Retina (tissue), 1 donor: ENCODE measurements at regions not wholly inside any gene's neighbourhood (a gene's known extent, or its start where the extent isn't known, plus 50 kb on each side); places are given as distances from the start of the nearest gene placed in this dataset.
"Not testable (repeated sequence)": the region's sequence is repeated elsewhere in the genome, so short reads cannot be mapped to it uniquely, and the experiment has no call there.

Experiments
- DNase-seq: peaks from one replicate; pipeline ENCODE4 v3.0.0-alpha.2; 2016

GRCh38 chr11:134863294-134863693 lies 451.3 kb upstream of the B3GAT1 start:
- no peak for DNase-seq

- peak; percentile 15 for DNase-seq
These were observed 450.6 kb upstream of the B3GAT1 start for GRCh38 chr11:134862587-134863195.

DNA sequence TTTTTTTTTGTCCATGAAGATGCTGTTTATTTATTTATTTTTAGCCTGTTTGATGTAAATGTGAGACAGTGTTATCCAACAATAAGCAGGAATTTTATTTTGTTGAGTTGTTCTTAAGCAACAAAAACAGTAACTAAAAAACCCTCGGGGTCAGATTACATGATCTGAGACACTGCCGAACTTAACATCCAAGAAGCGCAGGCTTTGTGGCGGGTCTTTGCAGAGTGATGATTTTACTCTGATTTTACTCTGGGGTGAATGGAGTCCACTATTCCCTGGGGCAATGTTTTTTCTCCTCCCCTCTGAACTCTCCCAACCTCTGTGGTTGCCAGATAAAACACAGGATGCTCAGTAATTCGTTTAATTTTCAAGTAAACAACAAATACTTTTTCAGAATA lies 450.1 kb upstream of the B3GAT1 start:
- DNase-seq, result peak; percentile 3

DNA sequence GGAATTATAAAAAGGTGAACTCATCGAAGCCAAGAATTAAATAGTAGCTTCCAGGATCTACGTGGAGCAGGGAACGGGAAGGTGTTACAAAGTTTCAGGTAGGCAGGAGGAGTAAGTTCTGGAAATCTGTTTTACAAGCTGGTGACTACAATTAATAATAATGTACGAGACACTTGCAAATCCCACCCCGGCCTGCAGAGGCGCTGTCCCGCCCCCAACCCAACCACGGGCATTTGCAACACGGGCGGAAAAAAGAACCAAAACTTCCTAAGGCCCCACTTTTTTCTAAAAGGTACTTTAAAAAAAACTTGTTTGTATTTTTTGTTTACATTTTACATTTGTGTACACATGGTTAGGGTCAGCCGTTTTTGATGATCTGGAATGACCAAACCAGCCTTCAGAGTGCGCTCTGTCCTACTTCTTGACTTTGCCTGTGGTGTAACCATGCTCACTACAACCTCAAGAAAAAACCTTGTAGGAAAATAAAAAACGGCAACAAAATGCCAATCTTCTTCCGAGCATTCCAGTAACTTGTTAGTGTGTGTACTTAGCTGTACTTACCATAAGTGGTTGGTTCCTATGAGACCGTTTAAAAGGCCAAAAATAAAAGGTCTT lies 449.6 kb upstream of the B3GAT1 start:
- no peak for DNase-seq

DNA sequence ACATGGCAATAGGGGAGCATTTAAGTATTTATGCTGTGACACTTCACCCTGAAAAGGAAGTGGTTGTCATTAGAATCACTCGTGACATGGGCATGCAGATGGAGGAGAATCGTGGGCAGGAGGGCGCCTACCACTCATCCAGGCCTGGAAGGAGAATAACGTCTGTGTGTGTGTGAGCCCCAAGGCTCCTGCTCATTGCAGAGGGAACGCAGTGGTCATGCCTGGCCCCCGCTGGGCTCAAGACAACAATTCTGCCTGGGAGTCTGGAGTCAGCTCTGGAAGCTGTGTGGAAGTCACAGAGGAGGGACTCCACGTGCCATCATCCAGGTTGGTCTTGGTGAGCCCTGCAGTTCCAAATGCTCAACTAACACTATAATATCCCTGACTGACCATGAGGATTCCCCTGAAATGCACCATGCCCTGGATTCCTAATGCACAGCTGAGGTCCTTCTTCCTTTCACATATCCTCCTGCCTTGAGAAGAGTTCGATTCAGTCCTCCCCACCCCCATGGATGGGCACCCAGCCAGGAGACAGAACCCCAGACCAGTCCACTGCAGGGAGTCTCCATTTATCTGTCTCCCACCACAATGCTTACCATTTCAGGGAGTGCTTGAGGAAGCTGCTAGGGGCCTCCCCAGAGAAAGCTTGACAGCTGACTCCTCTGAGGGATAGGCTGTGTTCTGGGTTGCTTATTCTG lies 446.9 kb upstream of the B3GAT1 start:
- DNase-seq, result peak; percentile 2

DNA sequence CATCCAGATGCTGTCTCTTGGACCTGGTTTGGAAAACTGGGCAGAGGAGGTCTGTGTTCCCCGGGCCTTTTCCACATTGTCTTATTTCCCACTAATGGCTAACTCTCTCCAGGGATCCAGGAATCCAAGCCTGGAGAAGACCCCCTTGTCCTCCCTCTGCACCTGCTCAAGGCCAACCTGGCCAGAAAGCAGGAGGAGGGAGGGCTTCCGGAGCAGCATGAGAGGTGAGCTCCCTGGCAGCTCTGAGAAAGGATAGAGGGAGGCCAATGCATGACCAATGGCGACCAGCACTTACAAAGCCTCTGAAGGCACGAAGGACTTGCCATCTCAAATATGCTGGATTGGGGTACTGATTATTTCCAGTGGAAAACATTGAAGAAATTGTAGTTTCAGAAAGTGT lies 445.0 kb upstream of the B3GAT1 start:
- DNase-seq, result no peak

- no peak for DNase-seq
These were observed 444.3 kb upstream of the B3GAT1 start for GRCh38 chr11:134856056-134856971.

GRCh38 chr11:134853992-134854991 lies 442.2 kb upstream of the B3GAT1 start:
- no peak for DNase-seq

GRCh38 chr11:134851503-134852224 lies 439.6 kb upstream of the B3GAT1 start:
- not testable (repeated sequence) for DNase-seq

DNA sequence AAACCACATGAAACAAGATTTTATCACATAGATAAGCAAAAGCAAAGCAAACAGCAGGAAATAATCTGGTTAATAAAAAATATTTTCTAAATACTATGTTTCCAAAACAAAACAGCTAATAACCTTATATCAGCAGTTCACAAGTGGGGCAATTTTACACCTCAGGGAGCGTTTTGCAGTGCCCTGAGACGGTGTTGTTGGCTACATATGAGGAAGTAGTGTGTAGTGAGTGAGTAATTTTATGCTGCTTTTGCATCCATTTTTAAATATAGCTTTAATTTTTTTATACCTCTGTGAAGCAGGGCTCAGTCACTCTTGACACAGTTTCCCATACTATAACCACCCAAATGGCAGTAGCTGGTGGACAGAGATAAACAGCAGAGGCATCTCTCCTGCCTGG lies 438.5 kb upstream of the B3GAT1 start:
- DNase-seq, result no peak

- DNase-seq, result no peak
These were observed 437.8 kb upstream of the B3GAT1 start for GRCh38 chr11:134849833-134850232.

GRCh38 chr11:134847083-134847715 lies 435.2 kb upstream of the B3GAT1 start:
- DNase-seq, result no peak

- no peak for DNase-seq
These were observed 434.5 kb upstream of the B3GAT1 start for GRCh38 chr11:134846328-134847082.

- DNase-seq, result peak; percentile 50
These were observed 433.7 kb upstream of the B3GAT1 start for GRCh38 chr11:134845474-134846327.

DNA sequence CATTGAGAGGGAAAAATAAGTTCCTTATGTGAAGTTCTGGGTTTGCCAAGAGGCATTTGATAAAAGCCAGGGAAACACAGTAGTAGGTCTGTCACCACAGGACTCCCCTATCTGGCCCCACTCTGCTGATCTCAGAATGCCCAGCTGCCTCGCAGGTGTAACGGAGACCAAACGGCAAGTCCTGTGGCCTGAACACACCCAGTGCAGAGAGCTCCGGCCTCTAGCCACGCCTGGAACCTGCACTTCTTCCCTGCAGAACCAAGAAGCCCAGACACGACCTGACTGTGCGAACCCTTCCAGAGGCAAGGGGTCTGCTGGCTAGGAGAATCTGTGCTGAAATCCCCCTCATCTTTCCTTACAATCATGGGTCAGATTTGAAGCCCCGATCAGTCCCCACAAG lies 432.8 kb upstream of the B3GAT1 start:
- DNase-seq, result no peak

DNA sequence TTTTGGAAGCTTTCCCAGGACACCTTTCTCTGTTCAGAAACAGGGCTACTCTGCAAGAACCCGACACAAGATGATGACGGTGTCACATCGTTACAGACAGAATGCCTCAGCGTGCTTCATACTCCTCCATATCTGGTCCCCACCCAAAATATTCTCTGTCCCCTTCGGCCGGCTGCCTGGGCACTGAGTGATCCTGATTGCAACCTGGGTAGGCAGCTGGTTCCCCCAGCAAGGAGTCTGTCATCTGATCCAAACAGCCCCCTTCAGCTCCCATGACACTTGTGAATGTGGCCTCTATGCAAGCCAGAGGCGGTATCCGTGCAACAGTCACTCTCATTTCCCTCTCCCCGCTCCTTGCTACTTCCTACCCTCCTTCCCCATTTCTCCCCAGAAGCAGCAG lies 431.7 kb upstream of the B3GAT1 start:
- DNase-seq, result no peak

- DNase-seq, result no peak
These were observed 431.0 kb upstream of the B3GAT1 start for GRCh38 chr11:134843020-134843419.

- no peak for DNase-seq
These were observed 429.9 kb upstream of the B3GAT1 start for GRCh38 chr11:134841972-134842371.

DNA sequence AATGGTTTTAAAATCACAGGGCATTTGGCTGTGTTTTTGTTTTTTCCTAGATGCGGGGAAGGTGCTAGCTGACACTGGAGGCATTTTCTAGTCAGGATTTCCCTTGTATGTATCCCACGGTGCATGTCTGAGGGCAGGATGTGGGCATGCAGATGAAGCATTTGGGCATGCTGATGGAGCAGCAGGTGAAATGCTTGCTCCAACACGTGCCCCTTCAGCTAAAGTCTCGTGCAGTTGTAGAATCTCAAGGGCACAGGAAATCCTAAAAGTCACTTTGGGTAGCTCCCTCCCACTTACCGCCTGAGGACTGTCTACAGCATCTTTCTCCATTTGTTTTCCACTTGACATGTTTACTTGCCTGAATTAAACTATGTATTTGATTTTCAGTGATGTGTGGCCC lies 429.4 kb upstream of the B3GAT1 start:
- no peak for DNase-seq
